MM.1S (cell line): ENCODE measurements at regions not wholly inside any gene's neighbourhood (a gene's known extent, or its start where the extent isn't known, plus 50 kb on each side); places are given as distances from the start of the nearest gene placed in this dataset.

Experiments used
- EZH2 ChIP-seq: fragments of 300-600 bp; sonication (generic); optimal IDR thresholded peaks from 2 replicates; pipeline ENCODE3; 2017; ENCODE audit warnings: low read depth, mild to moderate bottlenecking, antibody characterized with exemption, low read length, mixed read lengths
- EZH2phosphoT487 ChIP-seq: fragments of 300-600 bp; sonication (generic); IDR thresholded peaks from 2 replicates; pipeline ENCODE4 v1.6.1; 2018; ENCODE audit warnings: antibody characterized with exemption, low read length
- TF ChIP-seq, protein P1 (sequence below): fragments of 300-600 bp; sonication (generic); IDR thresholded peaks from 2 replicates; pipeline ENCODE4 v1.5.1; 2016; ENCODE audit warnings: antibody characterized with exemption, low read length, mixed read lengths

DNA sequence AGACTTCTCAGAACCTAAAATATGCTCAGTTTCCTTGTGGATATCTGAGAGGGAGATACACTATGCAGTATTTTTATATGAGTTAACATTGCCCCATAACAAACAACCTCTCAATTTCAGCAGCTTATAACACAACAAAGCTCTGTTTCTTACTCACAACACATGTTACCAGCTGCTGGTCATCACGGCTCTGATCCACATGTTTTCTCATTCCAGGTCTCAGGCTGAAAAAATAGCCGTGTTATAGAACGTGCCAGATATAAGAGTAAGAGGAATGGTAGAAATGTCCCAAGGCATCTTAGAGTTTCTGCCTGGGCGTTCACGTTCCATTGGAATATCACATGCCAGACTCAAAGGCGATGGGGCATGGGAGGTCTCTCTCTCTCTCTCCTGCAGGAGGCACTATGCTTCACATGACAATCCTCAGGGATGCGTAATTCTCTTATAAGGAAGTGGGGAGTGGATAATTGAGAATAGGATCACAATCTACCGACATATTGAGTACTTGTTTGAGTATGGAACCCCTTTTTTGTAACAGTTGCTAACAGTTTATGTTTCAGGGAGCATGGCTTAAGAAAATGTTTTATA lies 246.6 kb downstream of the NHLRC3 start:
- TF ChIP-seq EZH2: no peak
- TF ChIP-seq, protein P1, sequence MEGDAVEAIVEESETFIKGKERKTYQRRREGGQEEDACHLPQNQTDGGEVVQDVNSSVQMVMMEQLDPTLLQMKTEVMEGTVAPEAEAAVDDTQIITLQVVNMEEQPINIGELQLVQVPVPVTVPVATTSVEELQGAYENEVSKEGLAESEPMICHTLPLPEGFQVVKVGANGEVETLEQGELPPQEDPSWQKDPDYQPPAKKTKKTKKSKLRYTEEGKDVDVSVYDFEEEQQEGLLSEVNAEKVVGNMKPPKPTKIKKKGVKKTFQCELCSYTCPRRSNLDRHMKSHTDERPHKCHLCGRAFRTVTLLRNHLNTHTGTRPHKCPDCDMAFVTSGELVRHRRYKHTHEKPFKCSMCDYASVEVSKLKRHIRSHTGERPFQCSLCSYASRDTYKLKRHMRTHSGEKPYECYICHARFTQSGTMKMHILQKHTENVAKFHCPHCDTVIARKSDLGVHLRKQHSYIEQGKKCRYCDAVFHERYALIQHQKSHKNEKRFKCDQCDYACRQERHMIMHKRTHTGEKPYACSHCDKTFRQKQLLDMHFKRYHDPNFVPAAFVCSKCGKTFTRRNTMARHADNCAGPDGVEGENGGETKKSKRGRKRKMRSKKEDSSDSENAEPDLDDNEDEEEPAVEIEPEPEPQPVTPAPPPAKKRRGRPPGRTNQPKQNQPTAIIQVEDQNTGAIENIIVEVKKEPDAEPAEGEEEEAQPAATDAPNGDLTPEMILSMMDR: no peak
- TF ChIP-seq EZH2phosphoT487: no peak
